Stimulated activated CD4-positive, alpha-beta T cell treated with anti-CD3 and anti-CD28 coated beads, Interleukin-2, amount 100 ng/mL, for 24 hours (primary cell): ENCODE measurements at regions not wholly inside any gene's neighbourhood (a gene's known extent, or its start where the extent isn't known, plus 50 kb on each side); places are given as distances from the start of the nearest gene placed in this dataset.

Experiments used
- DNase-seq, 2 donors: peaks; one replicate each; pipeline ENCODE4 v3.0.0-alpha.2; 2020

DNA sequence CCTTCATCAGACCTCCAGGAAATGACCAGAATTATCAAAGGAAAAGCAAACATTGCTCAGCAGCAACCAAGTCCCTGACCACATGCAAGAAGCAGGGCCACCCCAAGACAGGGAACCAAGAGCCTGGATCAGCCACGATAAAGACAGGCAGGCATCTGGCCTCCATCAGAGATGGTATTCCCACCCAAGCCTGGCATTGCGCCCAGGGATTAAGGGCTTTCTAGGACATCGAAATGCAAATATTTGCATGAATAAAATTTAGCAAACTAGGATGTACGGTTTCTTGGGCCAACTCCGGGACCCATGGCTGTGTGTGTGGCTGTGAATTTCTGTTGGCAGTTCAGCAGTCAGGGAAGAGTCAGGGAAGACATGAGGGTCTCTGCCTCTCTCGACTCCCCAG is 241.4 kb upstream of the DYNLRB2 start:
- no peak for DNase-seq

DNA sequence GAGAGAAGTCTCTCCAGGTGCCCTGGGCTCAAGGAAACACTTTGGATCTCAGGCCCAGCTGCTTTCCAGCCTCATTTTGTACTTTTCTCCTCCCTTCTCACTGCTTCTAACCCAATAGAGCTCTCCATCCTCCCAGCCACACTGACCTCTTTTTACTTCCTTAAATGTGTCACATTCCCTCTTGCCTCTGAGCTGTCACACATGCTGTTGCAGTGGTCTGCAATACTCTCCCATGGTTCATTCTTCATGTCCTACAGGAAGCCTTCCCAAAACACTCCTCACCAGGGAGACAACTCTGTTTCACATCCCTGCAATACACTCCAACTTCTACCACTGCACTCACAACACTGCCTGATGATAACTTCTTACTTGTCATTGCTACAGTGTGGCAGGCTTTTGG is 242.1 kb upstream of the DYNLRB2 start:
- no peak for DNase-seq

DNA sequence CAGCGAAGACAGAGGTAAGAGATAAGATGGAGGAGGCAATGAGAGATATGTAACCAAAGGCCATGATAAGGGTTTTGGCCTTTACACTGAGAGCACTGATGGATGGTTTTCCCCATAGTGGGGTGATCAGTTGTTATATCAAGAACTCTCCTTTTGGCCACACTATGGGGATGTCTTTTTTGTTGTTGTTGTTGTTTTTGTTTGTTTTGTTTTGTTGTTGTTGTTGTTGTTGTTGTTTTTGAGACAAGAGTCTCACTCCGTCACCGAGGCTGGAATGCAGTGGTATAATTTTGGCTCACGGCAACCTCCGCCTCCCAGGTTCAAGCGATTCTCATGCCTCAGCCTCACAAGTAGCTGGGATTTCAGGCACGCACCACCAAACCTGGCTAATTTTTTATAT is 244.8 kb upstream of the DYNLRB2 start:
- no peak for DNase-seq

DNA sequence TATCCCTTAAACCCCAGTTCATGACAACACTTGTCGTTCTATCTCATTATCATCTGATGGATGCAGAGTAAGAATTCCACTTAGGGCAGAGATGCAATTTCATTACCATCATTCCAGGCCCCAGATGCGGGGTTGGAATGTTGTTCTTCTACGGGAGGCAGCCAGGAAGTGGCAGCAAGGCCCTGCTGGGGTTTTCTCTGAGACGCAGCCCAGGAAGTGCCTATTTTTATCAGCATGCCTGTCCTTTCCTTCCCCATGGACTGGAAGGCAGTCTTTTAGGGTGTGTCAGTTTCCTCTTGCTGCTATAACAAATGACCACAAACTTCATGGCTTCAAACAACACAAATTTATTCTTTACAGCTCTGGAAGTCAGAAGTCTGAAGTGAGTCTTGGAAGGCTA is 246.6 kb upstream of the DYNLRB2 start:
- no peak for DNase-seq

DNA sequence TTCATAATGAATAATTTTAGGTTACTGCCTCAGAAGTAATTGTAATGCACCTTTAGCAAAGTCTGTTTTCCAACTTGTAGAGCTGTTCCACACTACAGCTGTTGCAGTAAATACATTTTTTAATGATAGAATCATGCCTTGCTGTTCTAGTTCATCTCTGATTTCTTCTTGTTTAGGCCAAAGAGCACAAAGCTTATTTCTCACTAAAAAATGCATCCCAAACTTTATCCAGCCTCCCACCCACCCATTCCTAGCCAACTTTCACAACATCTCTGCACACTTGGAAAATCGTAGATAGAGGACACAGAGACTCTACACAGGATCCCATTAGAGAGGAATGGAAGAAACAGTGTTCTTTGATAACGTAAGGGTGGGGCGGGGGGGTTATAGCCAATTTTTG is 252.2 kb upstream of the DYNLRB2 start:
- no peak for DNase-seq

DNA sequence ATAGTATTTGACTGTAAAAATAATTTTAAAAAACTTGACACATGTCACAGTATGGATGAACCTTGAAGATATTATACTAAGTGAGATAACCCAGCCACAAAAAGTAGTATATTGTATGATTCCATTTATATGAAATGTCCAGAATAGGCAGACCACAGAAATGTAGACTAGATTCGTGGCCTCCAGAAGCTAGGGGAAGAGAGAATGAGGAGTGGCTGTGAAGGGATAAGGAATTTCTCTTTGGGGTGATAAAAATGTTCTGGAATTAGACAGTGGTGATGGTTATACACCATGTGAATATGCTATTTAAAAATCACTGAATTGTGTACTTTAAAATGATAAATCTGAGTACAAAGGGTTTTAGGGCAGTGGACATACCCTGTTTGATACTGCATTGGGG is 253.1 kb upstream of the DYNLRB2 start:
- no peak for DNase-seq

DNA sequence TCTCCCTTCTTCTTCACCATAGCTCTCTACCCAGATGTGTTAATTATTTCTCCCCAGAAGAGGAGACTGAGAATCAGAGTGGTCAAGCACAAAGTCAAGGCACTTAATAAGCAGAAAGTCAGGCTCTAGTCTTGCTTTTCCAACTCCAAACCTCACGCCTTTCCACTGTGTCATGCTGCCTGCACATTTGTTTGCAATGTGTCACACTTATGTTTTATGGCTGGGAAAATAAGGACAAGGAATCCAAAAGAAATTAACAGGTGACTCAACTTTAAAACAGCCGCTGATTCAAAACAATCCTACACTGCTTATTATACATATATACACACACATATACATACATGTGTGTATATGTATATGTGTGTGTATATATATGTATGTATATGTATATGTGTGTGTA is 255.7 kb upstream of the DYNLRB2 start:
- no peak for DNase-seq

DNA sequence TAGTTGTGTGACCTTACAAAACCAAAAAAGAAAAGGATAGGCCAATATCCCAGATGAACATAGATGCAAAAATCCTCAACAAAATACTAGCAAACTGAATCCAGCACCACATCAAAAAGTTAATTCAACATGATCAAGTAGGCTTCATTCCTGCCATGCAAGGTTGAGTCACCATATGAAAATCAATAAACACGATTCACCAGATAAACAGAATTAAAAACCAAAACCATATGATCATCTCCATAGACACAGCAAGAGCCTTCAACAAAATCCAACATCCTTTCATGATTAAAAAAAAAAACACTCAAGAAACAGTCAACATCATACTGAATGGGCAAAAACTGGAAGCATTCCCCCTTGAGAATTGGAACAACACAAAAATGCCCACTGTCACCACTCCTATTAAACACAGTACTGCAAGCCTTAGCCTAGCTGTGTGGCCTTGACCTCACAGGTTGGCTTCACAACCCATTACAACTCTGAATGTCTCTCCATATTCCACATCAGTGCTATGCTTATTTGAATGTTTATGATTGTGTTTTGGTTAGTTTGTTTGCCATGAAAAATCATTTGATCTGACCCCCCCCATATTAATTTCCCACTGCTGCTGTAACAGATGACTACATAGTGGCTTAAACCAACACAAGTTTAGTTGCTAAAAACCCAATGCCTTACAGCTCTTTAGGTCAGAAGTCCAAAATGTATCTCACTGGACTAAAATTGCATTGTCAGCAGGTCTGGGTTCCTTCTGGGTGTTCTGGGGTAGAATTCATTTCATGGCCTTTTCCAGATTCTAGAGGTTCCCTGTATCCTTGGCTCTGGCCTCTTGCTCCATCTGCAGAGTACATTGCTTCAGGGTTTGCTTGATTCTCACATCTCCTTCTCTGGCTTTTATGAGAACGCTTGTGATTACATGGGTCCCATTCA is 257.1 kb upstream of the DYNLRB2 start:
- no peak for DNase-seq

DNA sequence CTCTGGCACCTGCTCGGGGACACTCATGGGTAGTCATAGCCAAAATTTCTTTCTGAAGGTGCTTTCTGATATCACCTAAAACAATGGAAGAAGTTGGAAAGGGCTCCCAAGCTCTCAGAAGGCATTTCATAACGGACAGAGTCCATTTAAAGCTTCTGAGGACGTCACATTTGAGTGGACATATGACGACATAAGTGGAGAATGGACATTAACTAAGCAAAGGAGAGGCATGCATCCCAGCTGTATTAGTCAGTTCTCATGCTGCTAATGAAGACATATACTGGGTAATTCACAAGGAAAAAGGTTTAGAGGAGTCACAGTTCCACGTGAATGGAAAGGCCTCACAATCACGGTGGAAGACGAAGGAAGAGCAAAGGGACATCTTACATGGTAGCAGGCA is 260.2 kb upstream of the DYNLRB2 start:
- no peak for DNase-seq

DNA sequence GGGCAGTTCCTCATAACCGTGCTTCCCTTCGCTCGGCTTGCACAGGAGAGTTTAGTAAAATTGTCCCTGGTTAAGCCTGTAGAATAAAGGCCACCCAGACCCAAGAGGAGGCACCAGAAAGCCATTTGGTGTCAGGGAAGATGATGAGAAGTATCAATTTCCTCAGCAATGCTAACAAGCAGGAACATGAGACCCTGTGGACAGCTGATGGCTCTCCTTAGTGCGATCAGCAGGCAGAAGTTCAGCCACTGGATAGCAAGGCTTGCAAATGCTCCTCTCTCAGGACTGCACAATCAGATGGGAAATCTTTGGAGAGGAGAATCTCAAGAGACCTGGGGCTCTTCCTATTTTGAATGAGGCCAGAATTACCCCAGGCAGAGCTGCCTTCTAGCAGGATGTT is 261.1 kb upstream of the DYNLRB2 start:
- no peak for DNase-seq

DNA sequence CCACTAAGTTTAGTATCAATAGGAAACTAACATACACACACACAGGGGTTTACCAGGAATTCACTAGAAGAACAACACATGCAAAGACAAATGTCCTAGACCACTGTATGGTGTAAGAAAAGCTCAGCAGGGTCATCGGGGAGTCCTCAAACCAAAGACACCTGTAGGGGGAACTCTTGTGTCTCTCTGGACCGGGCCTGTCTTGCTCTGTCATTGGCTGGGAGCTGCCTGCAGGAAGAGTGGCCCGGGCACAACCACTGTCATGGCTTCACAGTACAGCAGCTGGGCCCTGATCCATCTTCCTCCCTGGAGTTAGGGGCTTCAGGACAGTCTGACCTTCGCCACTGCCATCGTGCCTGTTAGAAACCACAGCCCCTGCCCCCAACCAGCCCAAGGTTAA is 263.6 kb upstream of the DYNLRB2 start:
- DNase-seq = no peak

DNA sequence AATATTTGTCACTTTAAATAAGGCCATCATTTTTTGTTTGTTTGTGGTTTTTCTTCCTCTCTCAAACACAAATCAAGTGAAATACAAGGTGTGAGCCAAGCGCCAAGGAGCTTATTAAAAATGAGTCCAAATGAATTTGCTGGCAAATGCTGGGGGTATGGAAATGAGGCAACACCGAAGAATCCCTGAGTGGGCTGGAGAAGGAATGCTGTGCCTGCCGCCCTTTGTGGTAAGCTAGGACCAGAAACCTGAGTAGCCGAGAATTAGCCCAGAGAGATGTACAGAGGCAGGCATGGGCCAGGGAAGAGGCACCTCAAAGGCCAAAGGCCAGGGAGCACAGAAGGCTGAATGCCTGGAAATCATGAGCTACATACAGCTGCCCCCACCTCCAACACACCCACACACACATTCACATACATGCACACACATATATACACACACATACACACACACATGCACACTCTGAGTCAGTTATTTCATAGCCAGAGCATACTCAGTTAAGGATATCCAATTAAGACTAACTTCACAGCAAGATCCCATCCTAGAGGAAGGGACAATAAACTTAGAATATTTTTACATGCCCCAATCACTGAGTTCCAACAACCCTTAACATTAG is 266.1 kb upstream of the DYNLRB2 start:
- no peak for DNase-seq

DNA sequence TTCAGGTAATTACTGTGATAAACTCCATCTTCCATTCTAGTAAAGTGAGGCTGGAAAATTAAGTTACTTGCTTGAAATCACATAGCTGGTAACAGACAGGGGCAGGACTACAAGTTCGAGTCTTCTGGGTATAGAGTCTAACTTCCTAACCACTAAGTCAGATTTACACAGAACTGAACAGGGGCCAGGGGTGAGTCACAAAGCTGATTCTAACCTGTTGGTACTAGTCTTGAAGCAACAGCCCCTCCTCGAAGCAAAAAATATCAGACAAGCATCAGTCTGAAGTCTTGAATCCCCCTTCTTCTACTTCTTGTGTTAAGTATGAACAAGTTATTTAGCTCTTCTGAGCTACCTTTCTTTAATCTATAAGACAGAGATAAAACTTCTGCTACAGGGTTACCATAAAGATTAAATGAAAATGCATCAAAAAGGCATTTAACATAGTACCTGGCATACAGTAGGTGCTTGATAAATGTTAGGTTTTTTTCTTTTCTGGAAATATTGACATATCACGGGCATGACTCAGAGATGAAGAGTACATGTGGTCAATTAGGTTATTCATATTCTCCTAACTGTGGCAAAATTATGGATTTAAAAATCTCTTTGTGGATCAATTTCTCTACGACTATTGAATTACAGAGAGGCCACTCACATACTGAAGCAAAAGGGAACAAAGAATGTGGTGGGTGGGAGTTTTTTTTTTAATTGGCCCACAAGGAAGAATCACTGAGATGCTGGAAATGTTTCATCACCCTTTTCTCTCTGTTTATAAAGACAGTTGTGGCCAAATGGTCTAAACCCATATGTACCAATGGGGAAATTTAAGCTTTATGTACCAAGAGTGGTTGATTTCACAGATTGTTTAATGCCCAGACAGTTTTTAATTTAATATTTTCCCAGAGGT is 266.9 kb upstream of the DYNLRB2 start:
- DNase-seq = peak in 1 of 2 donors; percentile 1

DNA sequence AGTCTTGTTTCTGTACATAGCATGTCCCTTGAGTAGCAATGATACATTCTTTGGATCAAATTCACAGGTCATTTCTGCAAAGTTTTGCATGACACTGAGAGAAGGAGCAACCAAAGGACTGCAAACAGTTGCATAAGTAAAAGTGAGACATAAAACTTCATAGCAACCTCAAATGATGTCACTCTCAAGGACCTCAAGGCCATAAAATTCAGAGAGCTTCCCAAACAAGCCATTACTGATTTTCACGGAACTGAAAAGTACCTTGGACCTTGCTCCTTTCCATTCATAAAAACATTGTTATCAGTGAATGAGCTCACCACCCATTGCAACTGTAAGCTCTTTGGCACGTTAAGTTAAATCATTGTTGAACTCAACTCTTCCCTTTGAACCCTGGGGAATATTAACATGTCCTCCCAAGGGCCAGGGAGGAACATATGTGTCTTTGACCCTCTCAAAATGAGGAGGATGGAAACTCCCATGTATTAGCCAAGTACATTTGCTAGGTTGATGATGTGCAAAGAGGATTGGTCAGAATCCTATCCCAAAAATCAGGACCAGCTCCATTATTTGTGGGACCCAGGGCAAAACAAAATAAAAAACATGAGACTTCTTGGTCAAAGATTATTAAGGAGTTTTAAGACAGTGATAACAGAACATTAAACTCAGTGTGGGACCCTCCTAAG is 275.0 kb upstream of the DYNLRB2 start:
- no peak for DNase-seq

DNA sequence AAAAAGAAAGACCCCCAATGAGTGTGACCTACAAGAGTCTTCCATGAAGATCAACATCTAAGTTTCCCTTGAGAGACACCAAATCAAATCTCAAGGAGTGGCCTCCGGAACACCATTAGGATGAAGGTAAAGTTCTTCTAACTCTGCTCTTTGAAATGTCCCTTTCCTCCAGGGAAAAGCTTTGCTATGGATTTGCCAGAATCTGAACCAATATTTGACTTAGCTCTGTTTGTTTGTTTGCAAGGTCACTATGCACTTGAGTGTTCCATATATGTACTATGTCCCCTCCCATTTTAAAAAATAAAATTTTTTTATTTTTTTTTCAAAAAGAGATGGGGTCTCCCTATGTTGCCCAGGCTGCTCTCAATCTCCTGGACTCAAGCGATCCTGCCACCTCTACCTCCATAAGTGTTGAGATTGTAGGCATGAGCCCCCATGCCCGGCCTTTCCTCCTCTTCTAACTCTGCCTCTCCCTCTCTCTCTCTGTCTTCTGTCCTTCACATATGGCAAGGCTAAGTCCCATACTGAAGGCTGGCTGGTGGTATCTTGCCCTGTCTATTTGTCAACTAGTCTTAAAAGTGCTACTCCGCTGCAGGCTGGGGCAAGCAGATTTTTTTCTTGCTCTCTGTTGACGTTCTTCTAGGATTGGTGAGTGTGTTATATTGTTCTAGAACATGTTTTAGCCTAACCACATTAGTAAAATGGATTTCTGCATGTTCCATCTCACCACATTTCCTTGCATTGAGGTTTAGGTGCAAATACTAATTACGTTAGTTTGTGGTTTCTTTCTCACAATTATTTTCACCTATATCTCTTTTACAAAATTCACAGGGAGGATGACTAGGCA is 276.7 kb upstream of the DYNLRB2 start:
- DNase-seq = no peak

DNA sequence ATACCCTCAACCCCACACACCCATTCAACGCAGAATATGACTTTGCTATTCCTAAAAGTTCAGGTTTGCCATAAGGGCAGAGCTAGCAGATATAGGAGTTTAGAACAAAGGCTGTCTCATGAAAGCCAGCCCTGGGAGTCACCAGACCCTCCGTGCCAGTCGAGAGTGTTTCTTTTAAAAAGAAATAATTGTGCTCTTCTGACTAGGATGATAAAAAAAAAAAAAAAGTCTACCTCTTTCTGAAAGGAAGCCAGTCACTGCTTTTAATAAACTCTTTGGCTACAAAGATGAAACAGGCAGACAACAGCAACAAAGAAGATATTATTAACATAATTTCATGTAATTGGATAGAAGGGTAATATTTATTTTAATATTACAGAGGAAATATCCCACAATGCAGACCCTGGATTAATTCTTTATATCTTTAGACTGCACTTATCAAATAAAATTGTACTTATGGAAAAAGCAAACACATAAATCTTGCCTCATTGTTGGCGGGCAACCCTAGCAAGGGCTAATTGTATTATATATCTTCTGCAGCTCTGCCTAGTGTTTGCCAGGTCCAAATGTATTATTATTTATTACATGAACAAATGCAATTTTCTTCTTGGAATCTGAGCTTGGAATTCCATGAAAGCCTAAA is 277.5 kb upstream of the DYNLRB2 start:
- DNase-seq = no peak

DNA sequence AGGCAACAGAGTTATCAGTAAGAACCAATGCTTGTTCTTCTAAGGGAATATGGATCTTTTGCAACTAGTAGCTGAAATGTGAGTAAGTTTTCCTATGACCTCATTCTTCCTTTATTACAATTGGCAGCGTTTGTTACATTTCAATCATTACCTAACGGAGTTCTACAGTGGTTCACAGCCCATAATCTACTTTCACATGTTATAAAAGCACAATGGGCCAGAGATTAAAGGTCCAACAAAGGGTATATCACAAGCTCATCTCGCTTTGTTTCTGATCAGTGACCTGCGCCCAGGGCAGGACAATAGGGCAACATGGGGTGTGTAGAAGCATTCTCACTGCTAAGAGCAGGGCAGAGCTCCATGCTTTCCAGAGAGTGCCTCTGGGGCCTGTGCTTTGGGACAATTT is 279.9 kb upstream of the DYNLRB2 start:
- DNase-seq = no peak

DNA sequence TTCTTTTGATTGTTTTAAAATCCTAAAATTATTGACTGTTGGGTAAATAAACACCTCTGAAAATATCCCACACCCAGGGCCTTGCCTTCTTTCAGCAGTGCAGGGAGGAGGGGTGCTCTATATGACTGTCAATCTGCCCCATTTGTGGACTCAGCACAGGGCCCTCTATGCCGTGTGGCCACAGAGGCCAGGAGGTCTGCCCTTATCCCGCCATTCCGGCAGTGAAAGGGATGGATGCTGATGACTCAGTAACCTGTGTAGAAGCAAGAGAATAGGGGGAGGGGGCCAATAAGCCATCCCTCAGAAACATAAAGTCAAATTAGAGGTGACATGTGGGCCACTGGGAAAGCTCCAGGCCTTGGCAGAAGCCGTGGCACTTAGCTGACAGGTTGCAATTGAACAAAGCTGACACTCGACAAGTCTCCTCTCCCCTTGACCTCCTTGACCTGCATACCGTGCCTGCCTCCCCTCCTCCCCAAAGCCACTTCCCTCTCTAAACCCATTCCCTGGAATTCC is 281.4 kb upstream of the DYNLRB2 start:
- DNase-seq = no peak

DNA sequence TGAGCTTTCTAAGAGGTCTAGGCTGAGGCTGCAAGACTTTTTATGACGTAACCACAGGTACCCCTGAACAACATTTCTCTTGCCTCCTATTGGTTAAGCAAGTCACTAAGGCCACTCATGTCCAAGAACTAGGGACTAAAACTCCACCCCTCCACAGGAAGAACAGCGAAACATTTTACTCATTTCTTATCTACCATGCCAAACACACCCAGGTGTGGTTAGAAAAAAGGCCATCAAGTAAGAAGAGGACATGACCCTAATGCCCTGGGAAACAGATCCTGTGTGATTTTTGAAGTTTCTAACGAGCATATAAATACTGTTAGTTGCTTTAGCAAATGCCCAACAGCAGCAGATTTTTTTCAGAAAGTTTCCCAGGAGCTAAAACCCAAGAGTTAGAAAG is 282.4 kb upstream of the DYNLRB2 start:
- DNase-seq = no peak

DNA sequence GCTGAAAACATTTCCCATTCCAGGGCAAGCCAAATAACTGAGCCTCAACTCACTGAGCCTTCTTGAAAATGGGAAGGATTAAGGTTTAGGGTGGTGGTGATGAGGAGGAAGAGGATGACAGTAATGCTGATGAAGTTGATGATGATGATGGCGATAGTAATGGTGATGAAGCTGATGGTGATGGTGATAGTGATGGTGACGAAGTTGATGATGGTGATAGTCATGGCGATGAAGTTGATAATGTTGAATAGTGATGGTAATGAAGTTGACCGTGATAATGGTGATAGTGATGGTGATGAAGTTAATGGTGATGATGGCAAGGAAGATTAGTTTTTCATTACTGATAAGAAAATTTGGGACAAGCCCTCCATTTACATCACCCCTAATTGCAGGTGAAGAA is 285.8 kb upstream of the DYNLRB2 start:
- no peak for DNase-seq

DNA sequence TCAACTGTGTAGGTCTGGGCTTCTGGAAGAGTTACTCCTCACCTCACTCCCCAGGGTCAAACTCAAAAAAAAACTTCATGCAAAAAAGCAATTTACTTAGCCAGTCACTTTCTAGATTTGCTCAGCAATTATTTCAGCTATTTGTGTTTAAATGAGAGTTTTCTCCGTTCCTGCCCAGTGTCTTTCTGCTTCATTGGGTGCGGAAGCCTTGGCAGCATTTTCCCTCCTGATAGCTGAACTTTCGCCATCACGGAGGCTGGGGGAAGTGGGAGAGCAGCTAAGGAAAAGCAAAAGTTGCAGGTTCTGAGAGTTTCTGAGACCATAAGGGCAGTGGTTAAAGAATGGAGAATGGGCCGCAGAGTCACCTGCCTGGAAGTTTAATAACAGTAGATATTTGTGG is 287.1 kb upstream of the DYNLRB2 start:
- no peak for DNase-seq
